T-cell (primary cell): ENCODE measurements at regions not wholly inside any gene's neighbourhood (a gene's known extent, or its start where the extent isn't known, plus 50 kb on each side); places are given as distances from the start of the nearest gene placed in this dataset.

Experiments used
- ATAC-seq, 4 experiments: fragments of 200-7000 bp in 3 of 4; fragments of 150-1000 bp in 1 of 4; cut with Tn5 transposase; replicated peaks in 1 of 4; 1 replicate in 3 of 4; 2 replicates in 1 of 4; pipeline ENCODE4 v1.10.0; 2021; ENCODE audit warnings: moderate library complexity in 3 of 4, mild to moderate bottlenecking in 2 of 4, moderate number of reproducible peaks in 1 of 4
- CTCF ChIA-PET, 2 donors: fragments of 300-600 bp; sonication (Branson Sonifier 250); formaldehyde crosslinking; loops; one replicate each; lab custom pipeline; 2022; ENCODE audit warnings: antibody characterized with exemption in 2 of 2; lab: Charles Lee
- POLR2A ChIA-PET, 2 donors: fragments of 300-600 bp; sonication (Branson Sonifier 250); formaldehyde crosslinking; loops; one replicate each; lab custom pipeline; 2022; ENCODE audit warnings: antibody characterized with exemption in 2 of 2; lab: Charles Lee
- DNase-seq, 35 experiments: peaks; one replicate each; pipeline versions ENCODE4 v3.0.0 to v3.0.0-alpha.2; 2013 to 2023
- H3K27ac ChIP-seq: one replicate; pipeline ENCODE4 v1.5.1; 2013; ENCODE audit warnings: low read length
- H3K27me3 ChIP-seq, 2 experiments: replicated peaks in 1 of 2; 1 replicate in 1 of 2; 2 replicates in 1 of 2; pipeline versions ENCODE4 v1.6.1 to v1.7.0; 2013; ENCODE audit warnings: low read length in 1 of 2, mixed read lengths in 1 of 2; ENCODE audit not compliant: control insufficient read depth in 2 of 2, insufficient read depth in 2 of 2; ENCODE audit errors: extremely low read depth in 1 of 2
- H3K36me3 ChIP-seq, 2 donors: 1 replicate in 1 of 2; 2 replicates in 1 of 2; pipeline versions ENCODE4 v1.6.1 to v1.7.0; 2013; ENCODE audit warnings: low read length in 1 of 2; ENCODE audit not compliant: control insufficient read depth in 2 of 2, insufficient read depth in 1 of 2; ENCODE audit errors: extremely low read depth in 1 of 2
- H3K4me1 ChIP-seq, 2 experiments: 1 replicate in 1 of 2; 2 replicates in 1 of 2; pipeline versions ENCODE4 v1.6.1 to v1.7.0; 2013; ENCODE audit warnings: low read length in 2 of 2, mixed read lengths in 1 of 2; ENCODE audit not compliant: insufficient read depth in 2 of 2, control insufficient read depth in 1 of 2; ENCODE audit errors: extremely low read depth in 1 of 2
- H3K4me3 ChIP-seq, 2 donors: 1 replicate in 1 of 2; 2 replicates in 1 of 2; pipeline versions ENCODE4 v1.5.1 to v1.7.0; 2013; ENCODE audit warnings: mild to moderate bottlenecking in 2 of 2, low read length in 1 of 2, moderate library complexity in 1 of 2; ENCODE audit not compliant: control insufficient read depth in 1 of 2; ENCODE audit errors: extremely low read depth in 1 of 2
- H3K9me3 ChIP-seq: 2 replicates; pipeline ENCODE4 v1.7.0; 2013
- H3K27ac Mint-ChIP-seq, 2 donors: one replicate each; pipeline ENCODE4 v1.8.0; 2020 to 2021; ENCODE audit warnings: mild to moderate bottlenecking in 2 of 2, mixed read lengths in 2 of 2
- H3K27me3 Mint-ChIP-seq, 2 donors: one replicate each; pipeline ENCODE4 v1.8.0; 2021 to 2022; ENCODE audit warnings: mixed read lengths in 2 of 2
- H3K36me3 Mint-ChIP-seq: one replicate; pipeline ENCODE4 v1.8.0; 2021; ENCODE audit warnings: mixed read lengths
- H3K4me1 Mint-ChIP-seq, 3 donors: one replicate each; pipeline ENCODE4 v1.8.0; 2020 to 2022; ENCODE audit warnings: mixed read lengths in 3 of 3, mild to moderate bottlenecking in 1 of 3
- H3K4me3 Mint-ChIP-seq, 3 donors: one replicate each; pipeline ENCODE4 v1.8.0; 2020 to 2022; ENCODE audit warnings: mild to moderate bottlenecking in 3 of 3, mixed read lengths in 3 of 3, moderate library complexity in 3 of 3
- H3K9me3 Mint-ChIP-seq, 3 donors: one replicate each; pipeline ENCODE4 v1.8.0; 2020 to 2022; ENCODE audit warnings: mixed read lengths in 3 of 3
- WGBS: methylation state at CpG from one replicate; pipeline ENCODE4 v1.1.5; 2013; ENCODE audit warnings: missing lambda C conversion rate; ENCODE audit not compliant: insufficient coverage; 5-methylcytosine and 5-hydroxymethylcytosine counted together

DNA sequence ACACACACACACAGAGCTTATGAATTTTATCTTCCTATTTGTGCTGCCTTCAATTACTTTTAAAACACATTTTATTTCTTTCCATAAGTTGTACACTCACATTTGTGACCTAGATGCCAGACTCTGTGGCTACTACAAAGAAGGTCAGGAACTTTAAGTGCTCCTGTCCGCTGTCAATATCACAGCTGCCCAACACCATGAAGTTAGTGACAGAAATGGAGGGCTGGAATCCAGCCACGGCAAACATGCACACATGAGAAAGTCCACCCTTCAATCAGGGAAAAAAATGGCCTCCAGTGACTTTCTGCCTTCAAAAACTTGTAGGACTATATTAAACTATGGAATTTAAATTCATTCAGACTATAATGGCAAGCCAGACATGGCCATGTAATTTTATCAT is 334.4 kb upstream of the FSTL5 start:
- no peak overlapping the region for H3K4me3 ChIP-seq
- Mint-ChIP-seq H3K9me3 (no peaks in the 10 kb centered on the region), H3K27ac (no peak overlapping the region), H3K27me3 (peaks cover 0 to under 1% of the 10 kb centered on the region in 2 donors), H3K4me3 (no peak overlapping the region), H3K4me1 (no peaks in the 10 kb centered on the region), H3K36me3 (no peaks in the 10 kb centered on the region)
- WGBS = no CpG with 5 or more reads among the region's 2 CpGs
- ChIA-PET POLR2A (no interaction called here), CTCF (interaction anchor here (0.6 to 1.7 kb wide), 6 partner anchors 9 to 1126 kb away, joined by 3 to 9 read pairs (median 3); no protein-coding TSS in a partner anchor)
- H3K9me3 ChIP-seq = no peaks in the 10 kb centered on the region
- no peaks in the 10 kb centered on the region for H3K4me1 ChIP-seq
- no peaks in the 10 kb centered on the region for H3K36me3 ChIP-seq
- DNase-seq (no peak), ATAC-seq (no peak)
- no peak overlapping the region for H3K27ac ChIP-seq
- no peaks in the 10 kb centered on the region for H3K27me3 ChIP-seq

DNA sequence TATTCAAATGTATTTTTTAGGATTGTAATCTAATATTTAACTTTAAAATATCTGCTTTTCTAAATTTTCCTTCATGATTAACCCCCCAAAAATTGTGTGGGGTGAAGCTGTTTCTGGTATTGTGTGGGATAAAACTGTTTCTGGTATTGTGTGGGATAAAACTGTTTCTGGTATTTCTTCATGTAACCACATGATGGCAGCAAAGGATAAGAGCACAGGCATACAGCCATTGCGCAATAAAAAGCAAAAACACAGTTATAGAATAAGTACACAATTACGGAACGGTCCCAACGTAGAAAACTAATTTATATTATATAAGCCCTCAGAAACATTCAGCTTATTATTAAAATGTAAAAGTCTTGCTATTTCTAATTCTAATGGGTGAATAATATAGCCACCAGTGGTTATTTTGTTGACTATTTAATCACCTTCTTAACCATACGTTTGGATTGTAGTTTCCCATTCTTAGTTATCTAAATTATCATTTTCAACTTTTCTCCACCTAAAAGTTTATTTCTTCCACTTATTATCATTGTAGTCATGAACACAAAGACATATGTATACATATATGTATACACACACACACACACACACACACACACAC is 333.9 kb upstream of the FSTL5 start:
- H3K4me3 ChIP-seq = no peak overlapping the region
- DNase-seq = peak in 2 of 35 experiments; percentile 1 to 52
- no peaks in the 10 kb centered on the region for H3K9me3 ChIP-seq
- H3K9me3 Mint-ChIP-seq = no peaks in the 10 kb centered on the region
- H3K4me1 Mint-ChIP-seq = no peaks in the 10 kb centered on the region
- H3K4me1 ChIP-seq = no peaks in the 10 kb centered on the region
- no CpG with 5 or more reads among the region's 5 CpGs for WGBS
- no peak overlapping the region for H3K27ac ChIP-seq
- H3K27me3 Mint-ChIP-seq = no peaks in the 10 kb centered on the region
- no peak overlapping the region for H3K4me3 Mint-ChIP-seq
- H3K36me3 ChIP-seq = no peaks in the 10 kb centered on the region
- CTCF ChIA-PET = interaction anchor here (0.6 to 1.7 kb wide), 7 partner anchors 8 to 1174 kb away, joined by 3 to 9 read pairs (median 3); no protein-coding TSS in a partner anchor
- no peaks in the 10 kb centered on the region for H3K27me3 ChIP-seq
- POLR2A ChIA-PET = no interaction called here
- ATAC-seq = peak in 1 of 4 experiments; percentile 51
- H3K27ac Mint-ChIP-seq = no peak overlapping the region
- no peaks in the 10 kb centered on the region for H3K36me3 Mint-ChIP-seq

DNA sequence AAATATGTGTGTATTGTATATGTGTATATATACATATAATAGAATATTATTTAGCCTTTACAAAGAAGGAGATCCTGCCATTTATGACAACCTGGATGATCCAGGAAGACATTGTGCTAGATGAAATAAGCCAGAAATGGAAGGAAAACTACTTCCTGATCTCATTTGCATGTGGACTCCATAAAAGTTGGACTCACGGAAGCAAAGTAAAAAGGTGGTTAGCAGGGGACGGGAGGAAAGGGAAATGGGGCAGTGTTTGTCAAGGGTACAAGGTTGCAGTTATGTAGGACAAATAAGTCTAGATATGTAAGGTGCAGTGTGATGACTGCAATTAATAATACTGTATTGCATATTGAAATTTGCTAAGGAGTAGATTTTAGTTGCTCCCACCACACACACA is 331.1 kb upstream of the FSTL5 start:
- Mint-ChIP-seq H3K27me3 (no peaks in the 10 kb centered on the region), H3K4me1 (no peaks in the 10 kb centered on the region), H3K27ac (no peak overlapping the region), H3K36me3 (no peaks in the 10 kb centered on the region), H3K4me3 (no peak overlapping the region), H3K9me3 (no peaks in the 10 kb centered on the region)
- Histone ChIP-seq H3K4me1 (no peaks in the 10 kb centered on the region), H3K9me3 (no peaks in the 10 kb centered on the region), H3K36me3 (no peaks in the 10 kb centered on the region), H3K27ac (no peak overlapping the region), H3K4me3 (no peak overlapping the region), H3K27me3 (no peaks in the 10 kb centered on the region)
- ChIA-PET POLR2A (no interaction called here), CTCF (no interaction called here)
- 75% methylated on average over 1 of the region's 2 CpGs for WGBS
- ATAC-seq = no peak
- no peak for DNase-seq

DNA sequence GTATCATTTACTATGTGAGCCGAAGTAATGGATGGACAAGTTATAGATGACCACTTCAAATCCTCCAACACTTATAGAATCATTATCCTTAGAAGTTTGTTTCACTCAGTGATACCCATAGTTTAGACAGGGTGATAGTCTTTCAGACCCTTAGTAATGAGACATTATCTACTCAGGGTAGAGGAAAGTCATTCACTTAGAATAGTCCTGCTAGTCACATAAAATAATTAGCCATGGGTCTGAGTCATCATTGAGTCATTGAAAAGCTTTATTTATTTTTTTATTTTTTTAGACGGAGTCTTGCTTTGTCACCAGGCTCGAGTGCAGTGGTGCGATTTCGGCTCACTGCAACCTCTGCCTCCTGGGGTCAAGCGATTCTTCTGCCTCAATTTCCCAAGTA is 321.7 kb upstream of the FSTL5 start:
- no peak for DNase-seq
- no peaks in the 10 kb centered on the region for H3K36me3 Mint-ChIP-seq
- H3K36me3 ChIP-seq = no peaks in the 10 kb centered on the region
- no peak overlapping the region for H3K27ac Mint-ChIP-seq
- no peak for ATAC-seq
- no peaks in the 10 kb centered on the region for H3K27me3 ChIP-seq
- peaks cover 2% of the 10 kb centered on the region for H3K9me3 ChIP-seq
- no peaks in the 10 kb centered on the region for H3K4me1 ChIP-seq
- WGBS = 100% methylated on average over 5 of the region's 6 CpGs
- H3K27me3 Mint-ChIP-seq = peaks cover 0 to 3% of the 10 kb centered on the region in 2 donors
- no peak overlapping the region for H3K4me3 Mint-ChIP-seq
- H3K4me1 Mint-ChIP-seq = no peaks in the 10 kb centered on the region
- ChIA-PET CTCF (interaction anchor here in 1 of 2 donors (1.0 kb wide), 1 partner anchor 12 kb away, joined by 3 read pairs; no protein-coding TSS in a partner anchor), POLR2A (no interaction called here)
- H3K27ac ChIP-seq = no peak overlapping the region
- no peak overlapping the region for H3K4me3 ChIP-seq
- H3K9me3 Mint-ChIP-seq = peaks cover 0 to 3% (median 0%) of the 10 kb centered on the region in 3 donors

DNA sequence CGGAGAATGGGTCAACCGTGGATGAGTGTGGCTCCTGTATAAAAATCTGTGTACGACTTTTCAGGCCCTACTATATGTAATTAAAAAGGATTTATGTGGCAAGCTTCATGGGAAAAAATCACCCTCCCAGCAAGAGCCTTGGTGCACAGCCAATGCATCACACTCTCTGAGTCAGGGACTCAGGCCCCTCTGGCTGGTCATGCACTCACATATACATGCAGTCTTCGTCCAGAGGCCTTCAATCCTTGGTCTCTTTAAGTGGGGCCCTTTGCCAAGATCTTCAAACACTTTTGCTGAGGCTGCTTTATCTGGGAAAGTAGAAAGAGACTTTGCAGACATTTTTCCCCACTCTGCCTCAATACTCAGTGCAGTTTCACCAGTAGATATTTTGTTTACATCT is 311.4 kb upstream of the FSTL5 start:
- peaks cover 3 to 9% (median 7%) of the 10 kb centered on the region in 3 donors for H3K9me3 Mint-ChIP-seq
- no peaks in the 10 kb centered on the region for H3K27me3 Mint-ChIP-seq
- ATAC-seq (no peak), DNase-seq (no peak)
- H3K4me3 Mint-ChIP-seq = no peak overlapping the region
- Histone ChIP-seq H3K4me1 (no peaks in the 10 kb centered on the region), H3K4me3 (no peak overlapping the region), H3K9me3 (no peaks in the 10 kb centered on the region), H3K36me3 (no peaks in the 10 kb centered on the region), H3K27me3 (no peaks in the 10 kb centered on the region), H3K27ac (no peak overlapping the region)
- no peak overlapping the region for H3K27ac Mint-ChIP-seq
- no peaks in the 10 kb centered on the region for H3K36me3 Mint-ChIP-seq
- POLR2A ChIA-PET = no interaction called here
- CTCF ChIA-PET = no interaction called here
- no peaks in the 10 kb centered on the region for H3K4me1 Mint-ChIP-seq
- 100% methylated on average over 1 of the region's 4 CpGs for WGBS

DNA sequence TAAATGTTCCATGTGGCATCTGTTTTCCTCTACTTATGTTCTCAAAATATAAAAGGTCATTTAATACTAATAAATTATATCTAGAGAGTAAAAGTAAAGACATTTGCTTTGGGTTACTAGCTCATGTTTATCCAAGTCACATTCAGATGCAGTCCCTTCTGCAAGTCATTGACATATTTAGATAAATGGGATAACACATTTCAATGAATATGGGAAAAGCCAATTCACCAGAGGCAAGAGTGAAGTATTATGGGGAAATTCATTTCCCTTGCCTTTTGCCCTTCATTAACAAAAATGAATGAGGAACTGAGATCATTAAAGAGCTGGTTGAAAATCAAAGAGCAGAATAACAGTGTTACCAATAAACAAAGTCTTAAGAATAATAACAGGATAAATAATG is 306.2 kb upstream of the FSTL5 start:
- Histone ChIP-seq H3K36me3 (no peaks in the 10 kb centered on the region), H3K9me3 (no peaks in the 10 kb centered on the region), H3K27ac (no peak overlapping the region), H3K4me1 (no peaks in the 10 kb centered on the region), H3K27me3 (no peaks in the 10 kb centered on the region), H3K4me3 (no peak overlapping the region)
- Mint-ChIP-seq H3K27me3 (no peaks in the 10 kb centered on the region), H3K4me1 (no peaks in the 10 kb centered on the region), H3K27ac (no peak overlapping the region), H3K9me3 (peaks cover 0 to 3% (median 0%) of the 10 kb centered on the region in 3 donors), H3K4me3 (no peak overlapping the region), H3K36me3 (no peaks in the 10 kb centered on the region)
- ChIA-PET POLR2A (no interaction called here), CTCF (interaction anchor here in 1 of 2 donors (0.6 kb wide), 1 partner anchor 16 kb away, joined by 5 read pairs; no protein-coding TSS in a partner anchor)
- ATAC-seq (no peak), DNase-seq (no peak)
